ENCODE measurements at regions not wholly inside any gene's neighbourhood (a gene's known extent, or its start where the extent isn't known, plus 50 kb on each side); places are given as distances from the start of the nearest gene placed in this dataset.

DNA sequence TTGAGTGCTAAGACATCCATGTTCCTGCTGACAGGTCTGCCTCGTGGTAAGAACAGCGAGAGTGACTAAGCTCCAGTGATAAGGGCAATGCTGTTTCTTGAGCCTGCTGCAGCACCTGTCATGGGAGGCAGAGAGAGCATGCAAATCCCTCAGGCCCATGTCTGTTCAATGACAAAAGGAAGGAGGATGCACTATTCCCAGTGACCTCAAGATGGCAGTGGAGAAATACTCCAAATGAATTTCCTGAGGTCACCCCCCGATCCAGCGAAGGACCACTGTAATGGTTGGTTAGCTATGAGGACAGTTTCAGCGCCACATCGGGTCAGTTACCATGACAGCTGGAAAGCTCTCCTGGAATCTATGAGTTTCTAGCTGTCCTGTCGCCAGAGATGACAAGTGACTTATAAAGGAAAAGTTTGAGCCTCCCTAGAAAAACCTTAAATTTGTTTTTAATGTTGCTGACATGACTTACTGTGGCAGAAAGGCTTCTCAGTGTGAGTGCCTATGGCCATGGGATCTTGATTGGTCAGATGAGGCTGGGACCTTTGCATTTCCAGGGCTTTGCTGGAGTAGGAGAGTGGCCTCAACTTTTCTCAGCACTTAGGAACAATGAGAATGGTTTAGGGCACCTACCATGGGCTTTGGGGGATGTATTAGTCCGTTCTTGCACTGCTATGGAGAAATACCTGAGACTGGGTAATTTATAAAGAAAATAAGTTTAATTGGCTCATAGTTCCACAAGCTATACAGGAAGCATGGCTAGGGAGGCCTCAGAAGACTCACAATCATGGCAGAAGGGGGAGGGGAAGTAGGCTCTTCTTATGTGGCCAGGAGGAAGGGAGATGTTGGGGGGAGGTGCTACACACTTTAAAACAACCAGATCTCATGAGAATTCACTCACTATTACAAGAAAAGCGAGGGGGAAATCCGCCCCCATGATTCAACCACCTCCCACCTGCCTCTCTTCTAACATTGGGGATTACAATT is 88.0 kb upstream of the TMEM260 start:
- ATAC-seq (no peak), DNase-seq (ENCODE audit: low spot score) (no peak)
- Mint-ChIP-seq H3K27ac (no peak overlapping the region), H3K9me3 (no peaks in the 10 kb centered on the region), H3K36me3 (no peaks in the 10 kb centered on the region), H3K4me3 (no peak overlapping the region), H3K4me1 (ENCODE audit: low read depth in 2 of 2) (no peaks in the 10 kb centered on the region), H3K27me3 (peaks cover 8 to 18% of the 10 kb centered on the region in 2 donors)

GRCh38 chr14:56494167-56494566 is 85.4 kb upstream of the TMEM260 start:
- H3K27ac Mint-ChIP-seq, result no peak overlapping the region
- peaks cover 10% of the 10 kb centered on the region in 2 donors for H3K27me3 Mint-ChIP-seq
- H3K4me1 Mint-ChIP-seq (ENCODE audit: low read depth in 2 of 2), result no peaks in the 10 kb centered on the region
- no peaks in the 10 kb centered on the region for H3K9me3 Mint-ChIP-seq
- ATAC-seq, result no peak
- H3K4me3 Mint-ChIP-seq, result no peak overlapping the region
- no peaks in the 10 kb centered on the region for H3K36me3 Mint-ChIP-seq
- DNase-seq (ENCODE audit: low spot score), result no peak

GRCh38 chr14:56498112-56498511 is 81.5 kb upstream of the TMEM260 start:
- Mint-ChIP-seq H3K36me3 (no peaks in the 10 kb centered on the region), H3K27me3 (peaks cover 9 to 11% of the 10 kb centered on the region in 2 donors), H3K4me1 (ENCODE audit: low read depth in 2 of 2) (no peaks in the 10 kb centered on the region), H3K9me3 (no peaks in the 10 kb centered on the region), H3K27ac (no peak overlapping the region), H3K4me3 (no peak overlapping the region)
- DNase-seq (ENCODE audit: low spot score) (no peak), ATAC-seq (no peak)

GRCh38 chr14:56501909-56502530 is 77.6 kb upstream of the TMEM260 start:
- H3K4me3 Mint-ChIP-seq, result no peak overlapping the region
- H3K27me3 Mint-ChIP-seq, result peaks cover 21 to 31% of the 10 kb centered on the region in 2 donors
- DNase-seq (ENCODE audit: low spot score) (no peak), ATAC-seq (no peak)
- H3K27ac Mint-ChIP-seq, result no peak overlapping the region
- H3K9me3 Mint-ChIP-seq, result no peaks in the 10 kb centered on the region
- H3K36me3 Mint-ChIP-seq, result no peaks in the 10 kb centered on the region
- no peaks in the 10 kb centered on the region for H3K4me1 Mint-ChIP-seq (ENCODE audit: low read depth in 2 of 2)

GRCh38 chr14:56505361-56505760 is 74.2 kb upstream of the TMEM260 start:
- no peak overlapping the region for H3K27ac Mint-ChIP-seq
- H3K27me3 Mint-ChIP-seq, result peaks cover 21 to 36% of the 10 kb centered on the region in 2 donors
- H3K4me3 Mint-ChIP-seq, result no peak overlapping the region
- ATAC-seq (no peak), DNase-seq (ENCODE audit: low spot score) (no peak)
- no peaks in the 10 kb centered on the region for H3K4me1 Mint-ChIP-seq (ENCODE audit: low read depth in 2 of 2)
- no peaks in the 10 kb centered on the region for H3K36me3 Mint-ChIP-seq
- no peaks in the 10 kb centered on the region for H3K9me3 Mint-ChIP-seq

DNA sequence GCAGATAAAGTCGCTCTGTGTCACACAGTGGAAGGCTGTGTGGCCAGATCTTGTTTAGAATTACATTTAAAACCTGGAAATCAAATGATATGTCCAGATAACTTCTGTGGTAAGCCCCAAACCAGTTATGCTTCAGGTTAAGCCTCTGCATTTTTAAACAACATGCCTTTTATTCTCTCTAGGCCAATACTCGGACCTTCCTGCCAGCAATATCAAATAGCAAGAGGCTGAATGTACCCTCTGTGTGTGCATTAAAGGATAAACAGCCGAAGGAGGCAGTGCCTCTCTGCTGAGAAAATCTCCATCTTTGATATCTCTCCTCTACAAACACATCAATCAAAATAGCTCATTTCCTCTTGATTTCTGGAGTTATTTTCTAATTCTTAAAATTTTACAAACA is 67.1 kb upstream of the TMEM260 start:
- Mint-ChIP-seq H3K36me3 (no peaks in the 10 kb centered on the region), H3K4me1 (ENCODE audit: low read depth in 2 of 2) (no peaks in the 10 kb centered on the region), H3K27ac (no peak overlapping the region), H3K9me3 (no peaks in the 10 kb centered on the region), H3K27me3 (peaks cover 10 to 12% of the 10 kb centered on the region in 2 donors), H3K4me3 (no peak overlapping the region)
- DNase-seq (ENCODE audit: low spot score), result no peak
- ATAC-seq, result no peak

DNA sequence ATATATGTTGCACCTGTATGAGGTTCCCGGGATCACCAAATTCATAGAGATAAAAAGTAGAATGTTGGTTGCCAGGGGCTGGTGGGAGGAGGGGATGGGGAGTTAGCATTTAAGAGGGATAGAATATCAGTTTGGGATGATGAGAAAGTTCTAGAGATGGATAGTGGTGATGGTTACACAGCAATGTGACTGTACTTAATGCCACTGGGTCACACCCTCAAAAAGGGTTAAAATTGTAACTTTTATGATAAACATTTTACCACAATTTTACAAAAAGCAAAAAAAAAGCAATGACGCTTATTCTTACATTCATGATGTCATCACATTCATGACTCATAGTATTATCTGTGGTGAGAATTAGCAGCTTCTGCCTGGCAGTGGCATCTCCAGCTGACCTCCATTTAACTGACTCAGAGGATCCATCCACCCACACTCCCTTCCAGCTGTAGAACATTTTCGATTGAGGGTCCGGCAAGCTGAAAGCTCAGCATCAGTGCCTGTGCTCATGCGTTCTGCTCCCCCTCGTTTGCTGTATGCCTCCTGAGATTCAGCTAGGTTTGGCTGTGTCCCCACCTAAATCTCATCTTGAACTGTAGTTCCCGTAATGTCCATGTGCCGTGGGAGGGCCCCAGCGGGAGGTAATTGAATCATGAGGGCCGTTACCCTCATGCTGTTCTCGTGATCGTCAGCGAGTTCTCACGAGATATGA is 64.8 kb upstream of the TMEM260 start:
- DNase-seq (ENCODE audit: low spot score) (no peak), ATAC-seq (no peak)
- H3K27me3 Mint-ChIP-seq, result peaks cover 10 to 18% of the 10 kb centered on the region in 2 donors
- no peaks in the 10 kb centered on the region for H3K9me3 Mint-ChIP-seq
- no peaks in the 10 kb centered on the region for H3K36me3 Mint-ChIP-seq
- no peaks in the 10 kb centered on the region for H3K4me1 Mint-ChIP-seq (ENCODE audit: low read depth in 2 of 2)
- no peak overlapping the region for H3K4me3 Mint-ChIP-seq
- H3K27ac Mint-ChIP-seq, result no peak overlapping the region

DNA sequence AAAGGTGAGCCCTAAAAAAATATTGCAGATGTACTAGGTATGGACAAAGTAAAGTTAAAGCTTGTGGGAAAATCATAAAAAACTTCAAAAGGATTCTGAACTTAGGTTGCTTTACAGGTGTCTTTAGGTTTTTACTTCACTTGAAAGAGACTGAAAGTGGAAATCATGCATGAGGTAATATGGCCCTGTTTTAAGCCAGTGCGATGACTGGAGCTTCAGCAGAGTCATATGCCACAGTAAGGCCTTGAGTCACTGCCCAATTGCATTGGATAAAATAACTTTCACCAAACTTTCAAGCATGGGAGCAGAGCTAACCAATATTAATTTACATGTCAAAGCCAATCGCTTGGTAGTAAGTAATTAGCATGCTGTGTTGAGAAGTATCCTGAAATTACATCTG is 63.9 kb upstream of the TMEM260 start:
- no peaks in the 10 kb centered on the region for H3K4me1 Mint-ChIP-seq (ENCODE audit: low read depth in 2 of 2)
- DNase-seq (ENCODE audit: low spot score), result no peak
- no peaks in the 10 kb centered on the region for H3K9me3 Mint-ChIP-seq
- no peak for ATAC-seq
- peaks cover 10 to 25% of the 10 kb centered on the region in 2 donors for H3K27me3 Mint-ChIP-seq
- H3K36me3 Mint-ChIP-seq, result no peaks in the 10 kb centered on the region
- H3K4me3 Mint-ChIP-seq, result no peak overlapping the region
- H3K27ac Mint-ChIP-seq, result no peak overlapping the region

DNA sequence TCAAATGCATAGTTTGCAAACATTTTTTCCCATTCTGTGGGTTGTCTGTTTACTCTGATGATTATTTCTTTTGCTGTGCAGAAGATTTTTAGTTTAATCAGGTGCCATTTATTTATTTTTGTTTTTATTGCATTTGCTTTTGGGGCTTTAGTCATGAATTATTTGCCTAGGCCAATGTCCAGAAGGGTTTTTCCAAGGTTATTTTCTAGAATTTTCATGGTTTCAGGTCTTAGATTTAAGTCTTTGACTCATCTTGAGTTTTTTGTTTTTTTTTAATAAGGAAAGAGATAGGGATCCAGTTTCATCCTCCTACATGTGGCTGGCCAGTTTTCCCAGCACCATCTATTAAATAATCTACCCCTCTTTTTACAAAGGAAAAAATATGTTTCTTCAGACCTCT is 57.2 kb upstream of the TMEM260 start:
- Mint-ChIP-seq H3K27ac (no peak overlapping the region), H3K9me3 (no peaks in the 10 kb centered on the region), H3K27me3 (peaks cover 19 to 43% of the 10 kb centered on the region in 2 donors), H3K36me3 (no peaks in the 10 kb centered on the region), H3K4me1 (ENCODE audit: low read depth in 2 of 2) (no peaks in the 10 kb centered on the region), H3K4me3 (no peak overlapping the region)
- DNase-seq (ENCODE audit: low spot score) (no peak), ATAC-seq (no peak)

GRCh38 chr14:56524971-56525677 is 54.5 kb upstream of the TMEM260 start:
- Mint-ChIP-seq H3K4me1 (ENCODE audit: low read depth in 2 of 2) (no peaks in the 10 kb centered on the region), H3K36me3 (no peaks in the 10 kb centered on the region), H3K27ac (no peak overlapping the region), H3K4me3 (no peak overlapping the region), H3K27me3 (peaks cover 15 to 29% of the 10 kb centered on the region in 2 donors), H3K9me3 (no peaks in the 10 kb centered on the region)
- ATAC-seq (no peak), DNase-seq (ENCODE audit: low spot score) (no peak)

- no peak for ATAC-seq
- Mint-ChIP-seq H3K9me3 (no peaks in the 10 kb centered on the region), H3K4me1 (ENCODE audit: low read depth in 2 of 2) (no peaks in the 10 kb centered on the region), H3K4me3 (no peak overlapping the region), H3K27ac (no peak overlapping the region), H3K27me3 (peaks cover 17 to 19% of the 10 kb centered on the region in 2 donors), H3K36me3 (no peaks in the 10 kb centered on the region)
- no peak for DNase-seq (ENCODE audit: low spot score)
Observed at GRCh38 chr14:56528927-56529326, 50.7 kb upstream of the TMEM260 start.

All from natural killer cell treated with Interleukin-12 subunit alpha and Interleukin-12 subunit beta and Interleukin-15 and Interleukin-18, amount 100 ng/mL, for 72 hours (primary cell).